ENCODE measurements at regions not wholly inside any gene's neighbourhood (a gene's known extent, or its start where the extent isn't known, plus 50 kb on each side); places are given as distances from the start of the nearest gene placed in this dataset.

GRCh38 chr6:113011389-113011788 lies 664.3 kb downstream of the RFPL4B start:
- no peak overlapping the region for H2BK120ac ChIP-seq (ENCODE audit: low read depth, low read length)
- no peak overlapping the region for H3K4me2 ChIP-seq (ENCODE audit: low read length, poor library complexity, severe bottlenecking)
- WGBS: no CpG with 5 or more reads among the region's 1 CpG
- H2BK15ac ChIP-seq (ENCODE audit: low read depth, poor library complexity, severe bottlenecking): no peak overlapping the region
- H3K4ac ChIP-seq (ENCODE audit: low read depth in 1 of 2, low read length in 2 of 2): no peak overlapping the region
- no peak overlapping the region for H3K27ac ChIP-seq (ENCODE audit: low read length, poor library complexity, severe bottlenecking)
- no peak overlapping the region for H3K9ac ChIP-seq (ENCODE audit: low read length)
- no peak overlapping the region for H4K8ac ChIP-seq (ENCODE audit: low read length)
- no peak overlapping the region for H4K91ac ChIP-seq (ENCODE audit: low read length)
- H2AFZ ChIP-seq (ENCODE audit: low read depth, low read length): no peak overlapping the region
- no peak overlapping the region for H3K23ac ChIP-seq (ENCODE audit: low read length in 2 of 2)
- H3K4me1 ChIP-seq (ENCODE audit: control insufficient read depth, insufficient read depth, low read depth, low read length): no peaks in the 10 kb centered on the region
- H3K18ac ChIP-seq (ENCODE audit: low read depth in 1 of 2, low read length in 2 of 2): no peak overlapping the region
- no peak overlapping the region for H3K14ac ChIP-seq (ENCODE audit: low read length in 2 of 2)
- no peaks in the 10 kb centered on the region for H3K36me3 ChIP-seq (ENCODE audit: control insufficient read depth in 1 of 2, insufficient read depth in 2 of 2, low read depth in 1 of 2, low read length in 2 of 2)
- no peak overlapping the region for H2AK5ac ChIP-seq (ENCODE audit: low read length, severe bottlenecking)
- H3K79me1 ChIP-seq (replicated peaks; ENCODE audit: low read length, poor library complexity, severe bottlenecking): no peaks in the 10 kb centered on the region
- H2BK5ac ChIP-seq (ENCODE audit: low read depth, low read length, poor library complexity, severe bottlenecking): no peak overlapping the region
- no peaks in the 10 kb centered on the region for H3K27me3 ChIP-seq (ENCODE audit: control insufficient read depth in 1 of 2, insufficient read depth in 1 of 2, low read length in 2 of 2)
- no peak for DNase-seq
- H3K9me3 ChIP-seq (ENCODE audit: control insufficient read depth, low read length): no peaks in the 10 kb centered on the region
- H2BK12ac ChIP-seq (ENCODE audit: low read length in 2 of 2): no peak overlapping the region
- H3K4me3 ChIP-seq (ENCODE audit: insufficient read depth in 1 of 2, low read depth in 1 of 2, low read length in 2 of 2): no peak overlapping the region

- no peak overlapping the region for H2AK5ac ChIP-seq (ENCODE audit: low read length, severe bottlenecking)
- no peak for DNase-seq
- 94% methylated on average over 3 of the region's 5 CpGs for WGBS
These were observed 664.7 kb downstream of the RFPL4B start for GRCh38 chr6:113011801-113012200.

GRCh38 chr6:113015249-113015648 lies 668.1 kb downstream of the RFPL4B start:
- H3K4ac ChIP-seq (ENCODE audit: low read depth in 1 of 2, low read length in 2 of 2): no peak overlapping the region
- H3K27ac ChIP-seq (ENCODE audit: low read length, poor library complexity, severe bottlenecking): no peak overlapping the region
- no peak overlapping the region for H2BK120ac ChIP-seq (ENCODE audit: low read depth, low read length)
- no peak overlapping the region for H2BK12ac ChIP-seq (ENCODE audit: low read length in 2 of 2)
- no peaks in the 10 kb centered on the region for H3K9me3 ChIP-seq (ENCODE audit: control insufficient read depth, low read length)
- no peak overlapping the region for H4K91ac ChIP-seq (ENCODE audit: low read length)
- H3K27me3 ChIP-seq (ENCODE audit: control insufficient read depth in 1 of 2, insufficient read depth in 1 of 2, low read length in 2 of 2): no peaks in the 10 kb centered on the region
- no peak overlapping the region for H2AFZ ChIP-seq (ENCODE audit: low read depth, low read length)
- no peak overlapping the region for H3K23ac ChIP-seq (ENCODE audit: low read length in 2 of 2)
- peak; percentile 62 for DNase-seq
- H3K9ac ChIP-seq (ENCODE audit: low read length): peak overlapping the region; percentile 51
- no peak overlapping the region for H2BK5ac ChIP-seq (ENCODE audit: low read depth, low read length, poor library complexity, severe bottlenecking)
- no peak overlapping the region for H3K4me3 ChIP-seq (ENCODE audit: insufficient read depth in 1 of 2, low read depth in 1 of 2, low read length in 2 of 2)
- WGBS: 61% methylated on average over 8 of the region's 8 CpGs
- H2BK15ac ChIP-seq (ENCODE audit: low read depth, poor library complexity, severe bottlenecking): no peak overlapping the region
- no peak overlapping the region for H3K14ac ChIP-seq (ENCODE audit: low read length in 2 of 2)
- no peaks in the 10 kb centered on the region for H3K36me3 ChIP-seq (ENCODE audit: control insufficient read depth in 1 of 2, insufficient read depth in 2 of 2, low read depth in 1 of 2, low read length in 2 of 2)
- H2AK5ac ChIP-seq (ENCODE audit: low read length, severe bottlenecking): no peak overlapping the region
- H4K8ac ChIP-seq (ENCODE audit: low read length): no peak overlapping the region
- no peaks in the 10 kb centered on the region for H3K4me1 ChIP-seq (ENCODE audit: control insufficient read depth, insufficient read depth, low read depth, low read length)
- no peaks in the 10 kb centered on the region for H3K79me1 ChIP-seq (replicated peaks; ENCODE audit: low read length, poor library complexity, severe bottlenecking)
- H3K4me2 ChIP-seq (ENCODE audit: low read length, poor library complexity, severe bottlenecking): no peak overlapping the region
- no peak overlapping the region for H3K18ac ChIP-seq (ENCODE audit: low read depth in 1 of 2, low read length in 2 of 2)

More at GRCh38 chr6:113011801-113012200, 664.7 kb downstream of the RFPL4B start:
- no peaks in the 10 kb centered on the region for H3K79me1 ChIP-seq (replicated peaks; ENCODE audit: low read length, poor library complexity, severe bottlenecking)
- no peak overlapping the region for H3K14ac ChIP-seq (ENCODE audit: low read length in 2 of 2)
- no peaks in the 10 kb centered on the region for H3K9me3 ChIP-seq (ENCODE audit: control insufficient read depth, low read length)
- no peaks in the 10 kb centered on the region for H3K4me1 ChIP-seq (ENCODE audit: control insufficient read depth, insufficient read depth, low read depth, low read length)
- H3K27ac ChIP-seq (ENCODE audit: low read length, poor library complexity, severe bottlenecking): no peak overlapping the region
- H3K18ac ChIP-seq (ENCODE audit: low read depth in 1 of 2, low read length in 2 of 2): no peak overlapping the region
- H2BK120ac ChIP-seq (ENCODE audit: low read depth, low read length): no peak overlapping the region
- H3K23ac ChIP-seq (ENCODE audit: low read length in 2 of 2): no peak overlapping the region
- H3K9ac ChIP-seq (ENCODE audit: low read length): no peak overlapping the region
- H3K4ac ChIP-seq (ENCODE audit: low read depth in 1 of 2, low read length in 2 of 2): no peak overlapping the region
- H2BK15ac ChIP-seq (ENCODE audit: low read depth, poor library complexity, severe bottlenecking): no peak overlapping the region
- H2BK12ac ChIP-seq (ENCODE audit: low read length in 2 of 2): no peak overlapping the region
- no peak overlapping the region for H4K8ac ChIP-seq (ENCODE audit: low read length)
- no peaks in the 10 kb centered on the region for H3K36me3 ChIP-seq (ENCODE audit: control insufficient read depth in 1 of 2, insufficient read depth in 2 of 2, low read depth in 1 of 2, low read length in 2 of 2)
- H3K4me3 ChIP-seq (ENCODE audit: insufficient read depth in 1 of 2, low read depth in 1 of 2, low read length in 2 of 2): no peak overlapping the region
- no peak overlapping the region for H4K91ac ChIP-seq (ENCODE audit: low read length)
- H2BK5ac ChIP-seq (ENCODE audit: low read depth, low read length, poor library complexity, severe bottlenecking): no peak overlapping the region
- H3K27me3 ChIP-seq (ENCODE audit: control insufficient read depth in 1 of 2, insufficient read depth in 1 of 2, low read length in 2 of 2): no peaks in the 10 kb centered on the region
- no peak overlapping the region for H2AFZ ChIP-seq (ENCODE audit: low read depth, low read length)
- no peak overlapping the region for H3K4me2 ChIP-seq (ENCODE audit: low read length, poor library complexity, severe bottlenecking)

GRCh38 chr6:113017353-113017752 lies 670.2 kb downstream of the RFPL4B start:
- H3K18ac ChIP-seq (ENCODE audit: low read depth in 1 of 2, low read length in 2 of 2): no peak overlapping the region
- no peak overlapping the region for H2AK5ac ChIP-seq (ENCODE audit: low read length, severe bottlenecking)
- no peak overlapping the region for H3K4ac ChIP-seq (ENCODE audit: low read depth in 1 of 2, low read length in 2 of 2)
- no peaks in the 10 kb centered on the region for H3K27me3 ChIP-seq (ENCODE audit: control insufficient read depth in 1 of 2, insufficient read depth in 1 of 2, low read length in 2 of 2)
- H3K14ac ChIP-seq (ENCODE audit: low read length in 2 of 2): no peak overlapping the region
- H3K23ac ChIP-seq (ENCODE audit: low read length in 2 of 2): no peak overlapping the region
- no peaks in the 10 kb centered on the region for H3K9me3 ChIP-seq (ENCODE audit: control insufficient read depth, low read length)
- H4K91ac ChIP-seq (ENCODE audit: low read length): no peak overlapping the region
- H3K4me2 ChIP-seq (ENCODE audit: low read length, poor library complexity, severe bottlenecking): no peak overlapping the region
- H2BK15ac ChIP-seq (ENCODE audit: low read depth, poor library complexity, severe bottlenecking): no peak overlapping the region
- H2BK120ac ChIP-seq (ENCODE audit: low read depth, low read length): no peak overlapping the region
- no peak overlapping the region for H3K4me3 ChIP-seq (ENCODE audit: insufficient read depth in 1 of 2, low read depth in 1 of 2, low read length in 2 of 2)
- no peak overlapping the region for H3K9ac ChIP-seq (ENCODE audit: low read length)
- no peak for DNase-seq
- H3K4me1 ChIP-seq (ENCODE audit: control insufficient read depth, insufficient read depth, low read depth, low read length): no peaks in the 10 kb centered on the region
- no peak overlapping the region for H2BK5ac ChIP-seq (ENCODE audit: low read depth, low read length, poor library complexity, severe bottlenecking)
- WGBS: 100% methylated on average over 1 of the region's 2 CpGs
- H3K79me1 ChIP-seq (replicated peaks; ENCODE audit: low read length, poor library complexity, severe bottlenecking): no peaks in the 10 kb centered on the region
- no peak overlapping the region for H2AFZ ChIP-seq (ENCODE audit: low read depth, low read length)
- H4K8ac ChIP-seq (ENCODE audit: low read length): no peak overlapping the region
- H3K36me3 ChIP-seq (ENCODE audit: control insufficient read depth in 1 of 2, insufficient read depth in 2 of 2, low read depth in 1 of 2, low read length in 2 of 2): no peaks in the 10 kb centered on the region
- no peak overlapping the region for H3K27ac ChIP-seq (ENCODE audit: low read length, poor library complexity, severe bottlenecking)
- no peak overlapping the region for H2BK12ac ChIP-seq (ENCODE audit: low read length in 2 of 2)

All from mesenchymal stem cell (in vitro differentiated cells and primary cell).